ENCODE measurements at regions not wholly inside any gene's neighbourhood (a gene's known extent, or its start where the extent isn't known, plus 50 kb on each side); places are given as distances from the start of the nearest gene placed in this dataset.

DNA sequence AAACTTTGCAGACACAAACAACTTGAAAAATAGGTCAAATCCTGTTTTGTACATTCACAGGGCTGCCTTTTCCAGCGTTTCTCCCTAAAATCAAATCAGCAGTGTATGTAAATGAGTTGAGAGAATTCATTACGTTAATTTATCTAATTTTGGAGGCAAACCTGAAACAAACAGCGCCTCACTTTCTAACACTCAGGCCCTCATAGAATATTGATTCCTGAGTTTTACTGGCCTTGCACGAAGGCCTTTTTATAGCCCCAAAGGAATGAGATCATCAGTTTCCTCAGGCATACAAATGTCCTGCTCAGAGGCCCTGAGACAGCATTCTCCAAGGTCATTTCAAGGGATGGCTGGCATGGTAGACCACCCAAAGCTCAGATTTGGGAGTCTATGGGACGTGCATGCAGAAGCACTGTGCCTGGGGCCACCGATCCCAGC, 131.7 kb upstream of the CHST15 start:
- TF ChIP-seq CTCF (conservative IDR thresholded peaks at IDR 0.05; ENCODE audit: low read length) (no peak), EZH2phosphoT487 (IDR thresholded peaks at IDR 0.05; ENCODE audit: borderline replicate concordance, low read depth, low read length) (no peak)
